Kidney epithelial cell (primary cell): ENCODE measurements at regions not wholly inside any gene's neighbourhood (a gene's known extent, or its start where the extent isn't known, plus 50 kb on each side); places are given as distances from the start of the nearest gene placed in this dataset.

Source experiments
- DNase-seq: peaks from one replicate; pipeline ENCODE4 v3.0.0-alpha.2; 2010; ENCODE audit warnings: low read depth
- H3K27me3 ChIP-seq: 2 replicates; pipeline ENCODE4 v1.6.0; 2011; ENCODE audit warnings: low read length; ENCODE audit not compliant: control insufficient read depth, insufficient read depth
- H3K36me3 ChIP-seq: 2 replicates; pipeline ENCODE4 v1.5.1; 2011; ENCODE audit warnings: low read length; ENCODE audit not compliant: control insufficient read depth, insufficient read depth
- H3K4me3 ChIP-seq: 2 replicates; pipeline ENCODE4 v1.5.1; 2011; ENCODE audit warnings: low read depth, mild to moderate bottlenecking, control low read depth, low read length
- TF ChIP-seq, protein P1 (sequence below): IDR thresholded peaks from 2 replicates; pipeline ENCODE4 v1.5.1; 2011; ENCODE audit warnings: mild to moderate bottlenecking, moderate library complexity, low read length, control low read depth, inconsistent platforms; ENCODE audit not compliant: insufficient read depth, poor library complexity, severe bottlenecking

- no peak overlapping the region for H3K4me3 ChIP-seq
- no peaks in the 10 kb centered on the region for H3K36me3 ChIP-seq
- H3K27me3 ChIP-seq, result no peaks in the 10 kb centered on the region
- no peak for DNase-seq
- TF ChIP-seq, protein P1, sequence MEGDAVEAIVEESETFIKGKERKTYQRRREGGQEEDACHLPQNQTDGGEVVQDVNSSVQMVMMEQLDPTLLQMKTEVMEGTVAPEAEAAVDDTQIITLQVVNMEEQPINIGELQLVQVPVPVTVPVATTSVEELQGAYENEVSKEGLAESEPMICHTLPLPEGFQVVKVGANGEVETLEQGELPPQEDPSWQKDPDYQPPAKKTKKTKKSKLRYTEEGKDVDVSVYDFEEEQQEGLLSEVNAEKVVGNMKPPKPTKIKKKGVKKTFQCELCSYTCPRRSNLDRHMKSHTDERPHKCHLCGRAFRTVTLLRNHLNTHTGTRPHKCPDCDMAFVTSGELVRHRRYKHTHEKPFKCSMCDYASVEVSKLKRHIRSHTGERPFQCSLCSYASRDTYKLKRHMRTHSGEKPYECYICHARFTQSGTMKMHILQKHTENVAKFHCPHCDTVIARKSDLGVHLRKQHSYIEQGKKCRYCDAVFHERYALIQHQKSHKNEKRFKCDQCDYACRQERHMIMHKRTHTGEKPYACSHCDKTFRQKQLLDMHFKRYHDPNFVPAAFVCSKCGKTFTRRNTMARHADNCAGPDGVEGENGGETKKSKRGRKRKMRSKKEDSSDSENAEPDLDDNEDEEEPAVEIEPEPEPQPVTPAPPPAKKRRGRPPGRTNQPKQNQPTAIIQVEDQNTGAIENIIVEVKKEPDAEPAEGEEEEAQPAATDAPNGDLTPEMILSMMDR, result no peak
Observed at GRCh38 chr2:35522450-35522849, 833.1 kb upstream of the CRIM1 start.

DNA sequence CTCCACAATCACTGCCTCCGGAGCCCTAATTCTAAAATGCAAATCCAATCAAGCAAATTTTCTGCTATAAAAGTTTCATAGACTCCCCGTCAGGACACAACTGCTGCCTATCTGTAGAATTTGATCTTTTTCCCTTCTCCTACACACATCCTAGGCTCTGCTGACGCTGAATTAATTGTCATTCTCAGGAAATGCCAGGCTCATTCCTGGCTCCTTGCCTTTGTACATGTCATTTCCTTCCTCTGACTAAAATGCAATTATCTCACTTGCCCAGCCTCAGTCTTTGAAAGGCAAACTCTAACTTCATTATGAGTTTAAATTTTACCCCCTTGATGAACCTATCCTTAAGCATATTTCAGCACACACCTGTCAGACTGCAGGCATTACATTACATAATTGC lies 844.9 kb upstream of the CRIM1 start:
- TF ChIP-seq, protein P1, result no peak
- no peak for DNase-seq
- Histone ChIP-seq H3K4me3 (no peak overlapping the region), H3K27me3 (no peaks in the 10 kb centered on the region), H3K36me3 (no peaks in the 10 kb centered on the region)

DNA sequence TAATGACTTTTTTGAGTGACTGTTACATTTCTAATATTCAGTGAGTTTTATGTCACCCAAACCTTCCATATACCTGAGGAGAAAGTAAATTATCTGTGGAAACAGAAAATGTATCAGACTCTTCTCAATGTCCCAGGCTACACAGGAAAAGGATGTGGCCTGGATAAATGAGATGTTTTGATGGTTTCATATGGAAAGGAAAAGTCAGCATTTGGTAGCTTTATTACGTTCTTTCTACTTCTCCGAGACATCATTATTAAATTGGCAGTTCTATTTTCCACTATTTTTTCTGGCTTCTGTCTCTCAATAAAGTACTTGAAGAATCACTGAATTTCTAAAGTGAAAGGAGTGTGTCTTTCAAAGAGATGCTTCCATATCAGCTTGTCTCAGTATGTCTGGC lies 847.0 kb upstream of the CRIM1 start:
- DNase-seq, result no peak
- TF ChIP-seq, protein P1, result no peak
- Histone ChIP-seq H3K4me3 (no peak overlapping the region), H3K36me3 (no peaks in the 10 kb centered on the region), H3K27me3 (no peaks in the 10 kb centered on the region)

DNA sequence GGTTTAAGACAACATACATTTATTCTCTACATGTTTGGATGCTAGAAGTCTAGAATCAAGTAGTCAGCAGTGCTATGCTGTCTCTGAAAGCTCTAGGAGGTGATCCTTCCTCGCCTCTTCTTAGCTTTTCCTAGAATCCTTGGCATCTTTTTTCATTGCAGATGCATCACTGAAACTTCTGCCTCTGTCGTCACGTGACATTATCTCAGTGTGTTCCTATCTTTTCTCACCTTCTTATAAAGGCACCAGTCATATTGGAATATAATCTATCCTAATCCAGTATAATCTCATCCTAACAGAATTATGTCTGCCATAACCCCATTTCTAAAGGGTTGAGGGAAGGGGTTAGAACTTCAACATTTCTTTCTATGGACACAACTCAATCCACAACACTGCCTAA lies 851.2 kb upstream of the CRIM1 start:
- H3K36me3 ChIP-seq, result no peaks in the 10 kb centered on the region
- H3K4me3 ChIP-seq, result no peak overlapping the region
- TF ChIP-seq, protein P1, result no peak
- no peak for DNase-seq
- H3K27me3 ChIP-seq, result no peaks in the 10 kb centered on the region

DNA sequence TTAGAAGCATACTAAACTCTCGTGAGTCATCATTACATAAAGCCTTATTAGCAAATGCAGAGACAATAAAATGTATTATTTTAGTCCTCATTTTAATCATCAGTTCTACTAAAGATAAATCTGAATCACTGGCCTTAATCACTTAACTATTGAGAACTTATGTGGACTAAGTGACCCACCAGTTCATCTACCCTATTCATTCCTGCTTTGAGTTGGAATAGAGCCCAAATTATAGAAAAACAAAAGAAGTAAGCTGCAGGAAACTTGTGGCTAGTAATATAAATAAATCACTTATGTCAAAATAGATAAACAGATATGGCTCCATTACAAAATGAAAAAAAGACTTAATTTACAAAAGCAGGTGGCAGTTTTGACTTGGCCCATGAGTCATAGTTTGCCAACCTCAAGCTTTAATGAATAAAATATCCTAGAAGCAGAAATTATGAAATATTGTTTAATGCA lies 851.8 kb upstream of the CRIM1 start:
- Histone ChIP-seq H3K27me3 (no peaks in the 10 kb centered on the region), H3K4me3 (no peak overlapping the region), H3K36me3 (no peaks in the 10 kb centered on the region)
- DNase-seq, result no peak
- TF ChIP-seq, protein P1, result no peak

DNA sequence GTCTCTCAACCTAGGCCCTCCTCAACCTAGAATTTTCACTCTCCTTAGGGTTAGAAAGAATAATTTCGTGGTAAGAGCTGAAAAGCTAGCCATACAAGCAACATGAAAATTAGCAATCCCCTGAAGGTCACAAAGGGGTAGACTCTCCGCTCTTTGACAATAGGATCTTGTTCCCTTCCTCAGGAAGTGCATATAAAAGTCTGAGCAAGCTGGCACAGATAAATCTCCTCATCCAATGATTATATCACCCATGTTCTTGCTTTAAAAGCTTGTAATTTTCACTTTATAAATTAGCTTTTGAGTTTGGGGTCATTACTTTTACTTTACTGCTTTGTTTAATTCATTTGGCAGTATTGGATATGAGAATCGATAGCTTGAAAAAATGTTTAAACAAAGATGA lies 852.3 kb upstream of the CRIM1 start:
- DNase-seq, result no peak
- no peak overlapping the region for H3K4me3 ChIP-seq
- no peaks in the 10 kb centered on the region for H3K27me3 ChIP-seq

More for the DNA sequence above, 852.3 kb upstream of the CRIM1 start:
- H3K36me3 ChIP-seq, result no peaks in the 10 kb centered on the region
- TF ChIP-seq, protein P1, result no peak
